Gastrocnemius medialis (tissue), 4 donors: ENCODE measurements at regions not wholly inside any gene's neighbourhood (a gene's known extent, or its start where the extent isn't known, plus 50 kb on each side); places are given as distances from the start of the nearest gene placed in this dataset.

Experiments used
- CTCF ChIP-seq, 5 experiments: fragments of 450-650 bp in 3 of 5; fragments of 200-600 bp in 2 of 5; sonication (generic) in 2 of 5; IDR thresholded peaks in 4 of 5; conservative IDR thresholded peaks in 1 of 5; 1 replicate in 4 of 5; 2 replicates in 1 of 5; pipeline ENCODE4 v1.5.1; 2016 to 2019; ENCODE audit warnings: antibody characterized with exemption in 5 of 5, mild to moderate bottlenecking in 3 of 5, moderate library complexity in 3 of 5
- POLR2A ChIP-seq, 2 donors: fragments of 450-650 bp; IDR thresholded peaks; one replicate each; pipeline ENCODE4 v1.6.1; 2017; ENCODE audit warnings: antibody characterized with exemption in 2 of 2, mild to moderate bottlenecking in 2 of 2, moderate library complexity in 2 of 2

GRCh38 chr6:106802139-106802538 is 172.4 kb downstream of the CD24 start:
- TF ChIP-seq CTCF (IDR thresholded peaks at IDR 0.05 in 4 of 5, conservative IDR thresholded peaks at IDR 0.05 in 1 of 5) (no peak), POLR2A (IDR thresholded peaks at IDR 0.05) (no peak)
